Kidney epithelial cell (primary cell): ENCODE measurements at regions not wholly inside any gene's neighbourhood (a gene's known extent, or its start where the extent isn't known, plus 50 kb on each side); places are given as distances from the start of the nearest gene placed in this dataset.

Source experiments
- DNase-seq: peaks from one replicate; pipeline ENCODE4 v3.0.0-alpha.2; 2010; ENCODE audit warnings: low read depth
- H3K27me3 ChIP-seq: 2 replicates; pipeline ENCODE4 v1.6.0; 2011; ENCODE audit warnings: low read length; ENCODE audit not compliant: control insufficient read depth, insufficient read depth
- H3K36me3 ChIP-seq: 2 replicates; pipeline ENCODE4 v1.5.1; 2011; ENCODE audit warnings: low read length; ENCODE audit not compliant: control insufficient read depth, insufficient read depth
- H3K4me3 ChIP-seq: 2 replicates; pipeline ENCODE4 v1.5.1; 2011; ENCODE audit warnings: low read depth, mild to moderate bottlenecking, control low read depth, low read length
- TF ChIP-seq, protein P1 (sequence below): IDR thresholded peaks from 2 replicates; pipeline ENCODE4 v1.5.1; 2011; ENCODE audit warnings: mild to moderate bottlenecking, moderate library complexity, low read length, control low read depth, inconsistent platforms; ENCODE audit not compliant: insufficient read depth, poor library complexity, severe bottlenecking

GRCh38 chr12:78383414-78383813, 481.2 kb upstream of the SYT1 start:
- TF ChIP-seq, protein P1, sequence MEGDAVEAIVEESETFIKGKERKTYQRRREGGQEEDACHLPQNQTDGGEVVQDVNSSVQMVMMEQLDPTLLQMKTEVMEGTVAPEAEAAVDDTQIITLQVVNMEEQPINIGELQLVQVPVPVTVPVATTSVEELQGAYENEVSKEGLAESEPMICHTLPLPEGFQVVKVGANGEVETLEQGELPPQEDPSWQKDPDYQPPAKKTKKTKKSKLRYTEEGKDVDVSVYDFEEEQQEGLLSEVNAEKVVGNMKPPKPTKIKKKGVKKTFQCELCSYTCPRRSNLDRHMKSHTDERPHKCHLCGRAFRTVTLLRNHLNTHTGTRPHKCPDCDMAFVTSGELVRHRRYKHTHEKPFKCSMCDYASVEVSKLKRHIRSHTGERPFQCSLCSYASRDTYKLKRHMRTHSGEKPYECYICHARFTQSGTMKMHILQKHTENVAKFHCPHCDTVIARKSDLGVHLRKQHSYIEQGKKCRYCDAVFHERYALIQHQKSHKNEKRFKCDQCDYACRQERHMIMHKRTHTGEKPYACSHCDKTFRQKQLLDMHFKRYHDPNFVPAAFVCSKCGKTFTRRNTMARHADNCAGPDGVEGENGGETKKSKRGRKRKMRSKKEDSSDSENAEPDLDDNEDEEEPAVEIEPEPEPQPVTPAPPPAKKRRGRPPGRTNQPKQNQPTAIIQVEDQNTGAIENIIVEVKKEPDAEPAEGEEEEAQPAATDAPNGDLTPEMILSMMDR, result no peak
- no peaks in the 10 kb centered on the region for H3K36me3 ChIP-seq

GRCh38 chr12:78384541-78384940, 480.0 kb upstream of the SYT1 start:
- Histone ChIP-seq H3K27me3 (no peaks in the 10 kb centered on the region), H3K4me3 (no peak overlapping the region), H3K36me3 (no peaks in the 10 kb centered on the region)
- DNase-seq, result no peak
- TF ChIP-seq, protein P1, result no peak

More at GRCh38 chr12:78383414-78383813, 481.2 kb upstream of the SYT1 start:
- no peak for DNase-seq
- Histone ChIP-seq H3K4me3 (no peak overlapping the region), H3K27me3 (no peaks in the 10 kb centered on the region)

- TF ChIP-seq, protein P1, result no peak
- Histone ChIP-seq H3K36me3 (no peaks in the 10 kb centered on the region), H3K27me3 (no peaks in the 10 kb centered on the region), H3K4me3 (no peak overlapping the region)
- DNase-seq, result no peak
These were observed 479.0 kb upstream of the SYT1 start for GRCh38 chr12:78385541-78385940.

GRCh38 chr12:78386871-78387270, 477.7 kb upstream of the SYT1 start:
- DNase-seq, result no peak
- H3K4me3 ChIP-seq, result no peak overlapping the region
- no peaks in the 10 kb centered on the region for H3K36me3 ChIP-seq
- TF ChIP-seq, protein P1, result no peak
- no peaks in the 10 kb centered on the region for H3K27me3 ChIP-seq

GRCh38 chr12:78387721-78388120, 476.9 kb upstream of the SYT1 start:
- no peak for DNase-seq
- Histone ChIP-seq H3K4me3 (no peak overlapping the region), H3K36me3 (no peaks in the 10 kb centered on the region), H3K27me3 (no peaks in the 10 kb centered on the region)
- TF ChIP-seq, protein P1, result no peak

DNA sequence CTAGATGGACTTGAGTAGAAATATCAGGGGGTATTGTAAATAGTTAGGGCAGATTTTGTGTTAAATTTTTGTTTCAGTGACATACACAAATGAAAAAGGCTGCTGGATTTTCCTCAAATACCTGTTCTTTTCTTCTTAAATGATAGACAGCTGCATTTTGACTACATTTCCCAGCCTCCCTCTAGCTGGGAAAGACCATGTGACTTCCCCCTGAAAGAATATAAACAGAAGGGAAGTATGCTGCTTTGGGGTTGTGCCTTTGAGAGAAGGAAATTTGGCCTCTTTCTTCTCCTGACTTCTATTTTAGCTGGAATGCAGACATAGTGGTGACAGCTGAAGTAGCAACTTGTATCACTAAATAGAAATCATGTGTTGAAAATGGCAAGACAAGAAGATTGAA, 476.1 kb upstream of the SYT1 start:
- TF ChIP-seq, protein P1, result no peak
- Histone ChIP-seq H3K27me3 (no peaks in the 10 kb centered on the region), H3K4me3 (no peak overlapping the region), H3K36me3 (no peaks in the 10 kb centered on the region)
- DNase-seq, result no peak
